Pancreas (tissue), 10 donors: ENCODE measurements at regions not wholly inside any gene's neighbourhood (a gene's known extent, or its start where the extent isn't known, plus 50 kb on each side); places are given as distances from the start of the nearest gene placed in this dataset.

Source experiments
- ATAC-seq, 4 donors: fragments of 200-7000 bp; cut with Tn5 transposase; one replicate each; pipeline versions ENCODE4 v1.8.0 to v1.9.1; 2020; ENCODE audit warnings: mild to moderate bottlenecking in 4 of 4, moderate library complexity in 4 of 4
- DNase-seq, 6 donors: peaks; one replicate each; pipeline ENCODE4 v3.0.0-alpha.2; 2020
- FAIRE-seq: peaks from 2 replicates; lab custom pipeline; 2012; peaks lifted over from hg19 to GRCh38; lab: Jason Lieb, UNC
- H3K27ac ChIP-seq, 4 donors: fragments of 200-600 bp; sonication (generic); 1 replicate in 3 of 4; 2 replicates in 1 of 4; pipeline versions ENCODE4 v1.5.0 to v1.8.0; 2020
- H3K27me3 ChIP-seq, 4 donors: fragments of 200-600 bp; one replicate each; pipeline ENCODE4 v1.8.0; 2021
- H3K36me3 ChIP-seq, 3 donors: fragments of 200-600 bp; sonication (generic) in 1 of 3; one replicate each; pipeline versions ENCODE4 v1.5.0 to v1.8.0; 2020 to 2021
- H3K4me1 ChIP-seq, 3 donors: fragments of 200-600 bp; one replicate each; pipeline ENCODE4 v1.8.0; 2021
- H3K4me3 ChIP-seq, 4 donors: fragments of 200-600 bp; sonication (generic) in 2 of 4; one replicate each; pipeline versions ENCODE4 v1.5.0 to v1.8.0; 2020 to 2021
- H3K9me3 ChIP-seq, 4 donors: fragments of 200-600 bp; one replicate each; pipeline ENCODE4 v1.8.0; 2021
- CTCF ChIP-seq, 4 donors: fragments of 200-600 bp; sonication (generic) in 3 of 4; IDR thresholded peaks; one replicate each; pipeline versions ENCODE4 v1.5.0 to v1.8.0; 2021; ENCODE audit warnings: antibody characterized with exemption in 4 of 4
- WGBS, 2 donors: extraction: QIAGEN DNeasy Blood & Tissue Kit; methylation state at CpG; one replicate each; pipeline ENCODE4 v1.1.7; 2013; 5-methylcytosine and 5-hydroxymethylcytosine counted together
- intact Hi-C, 3 donors: fragments of 100-400 bp; cut with DNase I; formaldehyde crosslinking; loops; one replicate each; pipeline versions ENCODE4 v1.11.1 to v1.14.2; 2022
- donor health status: healthy with polysubstance abuse.
- donor health status: DM: no; HTN: no; CAD: no; lungs with moderate emphysema.
- donor health status: DM: no; HTN: no; CAD: no.
- donor health status: control.
- donor health status: control.
- donor health status: Bipolar disorder and iron deficiency.
- donor health status: DM: yes; HTN: yes; CAD: no.
- donor health status: DM: no; HTN: no; CAD: no.
- donor health status: DM: no; HTN: no; CAD: no.
- donor health status: DM: yes; HTN: yes; CAD: no.

GRCh38 chr15:87228460-87228859, 1028.1 kb downstream of the NTRK3 start:
- ATAC-seq, result no peak
- H3K4me3 ChIP-seq, result no peak overlapping the region
- intact Hi-C loops, result no loop called here

GRCh38 chr15:87227846-87228245, 1028.7 kb downstream of the NTRK3 start:
- no peak for ATAC-seq
- no peak for DNase-seq
- Histone ChIP-seq H3K36me3 (no peaks in the 10 kb centered on the region), H3K4me1 (no peaks in the 10 kb centered on the region), H3K27me3 (peaks cover 0 to 3% (median 0%) of the 10 kb centered on the region in 4 donors), H3K4me3 (no peak overlapping the region), H3K9me3 (no peaks in the 10 kb centered on the region), H3K27ac (no peak overlapping the region)
- no peak for TF ChIP-seq CTCF (IDR thresholded peaks at IDR 0.05)
- WGBS, 2 donors, result 26 to 41% methylated on average over 4 of the region's 4 CpGs
- intact Hi-C loops, result no loop called here
- no peak for FAIRE-seq

More at GRCh38 chr15:87228460-87228859, 1028.1 kb downstream of the NTRK3 start:
- Histone ChIP-seq H3K27ac (no peak overlapping the region), H3K4me1 (no peaks in the 10 kb centered on the region), H3K9me3 (no peaks in the 10 kb centered on the region), H3K36me3 (no peaks in the 10 kb centered on the region), H3K27me3 (peaks cover 0 to 3% (median 0%) of the 10 kb centered on the region in 4 donors)
- no peak for TF ChIP-seq CTCF (IDR thresholded peaks at IDR 0.05)
- DNase-seq, result no peak
- FAIRE-seq, result no peak
- 43 to 62% methylated on average over 4 of the region's 4 CpGs for WGBS, 2 donors

- FAIRE-seq, result no peak
- WGBS, 2 donors, result 51 to 91% methylated on average over 2 of the region's 2 CpGs
Measured at GRCh38 chr15:87225436-87225835, 1031.1 kb downstream of the NTRK3 start.

GRCh38 chr15:87224404-87224803, 1032.1 kb downstream of the NTRK3 start:
- Histone ChIP-seq H3K4me3 (no peak overlapping the region), H3K4me1 (no peaks in the 10 kb centered on the region), H3K27me3 (peaks cover 0 to 3% (median 0%) of the 10 kb centered on the region in 4 donors), H3K36me3 (no peaks in the 10 kb centered on the region), H3K9me3 (no peaks in the 10 kb centered on the region), H3K27ac (no peak overlapping the region)
- no peak for DNase-seq
- no peak for ATAC-seq
- FAIRE-seq, result no peak
- no peak for TF ChIP-seq CTCF (IDR thresholded peaks at IDR 0.05)
- 49 to 55% methylated on average over 3 of the region's 3 CpGs for WGBS, 2 donors
- intact Hi-C loops, result no loop called here

More at GRCh38 chr15:87225436-87225835, 1031.1 kb downstream of the NTRK3 start:
- Histone ChIP-seq H3K4me3 (no peak overlapping the region), H3K27me3 (peaks cover 0 to 3% (median 0%) of the 10 kb centered on the region in 4 donors), H3K9me3 (no peaks in the 10 kb centered on the region), H3K27ac (no peak overlapping the region), H3K36me3 (no peaks in the 10 kb centered on the region), H3K4me1 (no peaks in the 10 kb centered on the region)
- no peak for ATAC-seq
- no peak for DNase-seq
- TF ChIP-seq CTCF (IDR thresholded peaks at IDR 0.05), result no peak
- intact Hi-C loops, result no loop called here

GRCh38 chr15:87219650-87220615, 1036.6 kb downstream of the NTRK3 start:
- Histone ChIP-seq H3K27ac (no peak overlapping the region), H3K4me1 (no peaks in the 10 kb centered on the region), H3K27me3 (no peaks in the 10 kb centered on the region), H3K36me3 (no peaks in the 10 kb centered on the region), H3K9me3 (no peaks in the 10 kb centered on the region), H3K4me3 (no peak overlapping the region)
- TF ChIP-seq CTCF (IDR thresholded peaks at IDR 0.05), result no peak
- 47 to 57% methylated on average over 6 of the region's 6 CpGs for WGBS, 2 donors
- intact Hi-C loops, result no loop called here
- ATAC-seq (no peak), DNase-seq (no peak), FAIRE-seq (no peak)
